ENCODE measurements at regions not wholly inside any gene's neighbourhood (a gene's known extent, or its start where the extent isn't known, plus 50 kb on each side); places are given as distances from the start of the nearest gene placed in this dataset.
"Not testable (repeated sequence)": the region's sequence is repeated elsewhere in the genome, so short reads cannot be mapped to it uniquely, and the experiment has no call there.

DNA sequence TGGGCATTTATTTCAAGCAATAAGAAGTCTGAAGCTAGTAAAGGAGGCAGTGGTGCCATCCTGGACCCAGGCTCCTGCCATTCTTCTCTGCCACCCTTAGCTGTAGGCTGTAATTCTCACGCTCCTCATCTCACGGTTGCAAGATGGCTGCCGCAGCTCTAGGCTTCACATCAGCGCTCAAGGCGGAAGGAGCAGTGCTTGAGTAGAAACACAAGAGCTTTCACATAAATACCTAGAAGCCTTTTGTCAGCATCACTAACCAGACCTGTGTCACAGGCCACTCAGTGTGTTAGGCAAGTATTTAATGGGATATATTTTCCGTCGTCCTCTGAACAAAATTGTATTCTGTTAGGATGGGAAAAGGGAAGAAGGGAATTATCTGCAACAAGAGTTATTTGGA is 118.9 kb upstream of the KLF14 start:
- FAIRE-seq (no peak), DNase-seq (ENCODE audit: insufficient read length) (no peak)
- TF ChIP-seq TAF1 (IDR thresholded peaks at IDR 0.05; ENCODE audit: borderline replicate concordance, low read depth, low read length) (no peak), POLR2AphosphoS5 (IDR thresholded peaks at IDR 0.05; ENCODE audit: low read depth, low read length) (no peak), POLR2A (IDR thresholded peaks at IDR 0.05; ENCODE audit: low read depth, low read length) (no peak)

DNA sequence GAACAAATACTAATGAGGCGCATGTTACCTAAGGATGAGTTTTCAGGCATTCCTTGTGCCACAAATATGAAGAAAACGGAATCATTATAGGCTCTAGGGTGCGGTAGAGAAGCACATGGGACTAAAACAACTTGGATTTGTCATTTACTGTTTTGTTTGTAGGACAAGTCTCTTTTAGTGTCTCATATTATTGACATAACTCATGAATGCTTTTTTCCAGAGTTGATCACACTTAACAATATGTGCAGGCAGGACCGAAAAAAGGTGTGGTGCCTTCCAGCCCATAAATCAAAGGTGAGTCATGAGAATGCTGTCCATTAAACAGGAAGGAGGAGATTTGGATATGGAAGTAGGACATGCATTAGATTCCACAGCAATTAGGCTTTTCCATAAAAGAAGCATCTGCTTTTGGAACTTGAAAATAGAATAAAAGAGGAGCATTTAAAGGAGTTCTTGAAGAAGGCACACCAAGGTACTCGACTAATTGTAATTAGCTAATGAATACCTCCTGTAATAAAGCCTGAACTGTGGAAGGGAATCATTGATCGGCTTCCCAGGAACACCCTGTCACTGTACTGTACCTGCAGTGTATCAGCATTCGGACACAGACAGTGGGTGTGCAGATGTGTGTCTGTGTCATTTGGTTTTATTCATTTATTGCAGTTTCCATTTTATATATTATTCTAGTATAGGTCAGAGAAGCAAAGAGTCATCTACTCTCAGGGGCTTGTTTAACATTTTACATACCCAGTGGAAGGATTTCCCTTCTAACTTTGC is 119.7 kb upstream of the KLF14 start:
- TF ChIP-seq POLR2AphosphoS5 (IDR thresholded peaks at IDR 0.05; ENCODE audit: low read depth, low read length) (no peak), TAF1 (IDR thresholded peaks at IDR 0.05; ENCODE audit: borderline replicate concordance, low read depth, low read length) (no peak), POLR2A (IDR thresholded peaks at IDR 0.05; ENCODE audit: low read depth, low read length) (no peak)
- FAIRE-seq (no peak), DNase-seq (ENCODE audit: insufficient read length) (no peak)

DNA sequence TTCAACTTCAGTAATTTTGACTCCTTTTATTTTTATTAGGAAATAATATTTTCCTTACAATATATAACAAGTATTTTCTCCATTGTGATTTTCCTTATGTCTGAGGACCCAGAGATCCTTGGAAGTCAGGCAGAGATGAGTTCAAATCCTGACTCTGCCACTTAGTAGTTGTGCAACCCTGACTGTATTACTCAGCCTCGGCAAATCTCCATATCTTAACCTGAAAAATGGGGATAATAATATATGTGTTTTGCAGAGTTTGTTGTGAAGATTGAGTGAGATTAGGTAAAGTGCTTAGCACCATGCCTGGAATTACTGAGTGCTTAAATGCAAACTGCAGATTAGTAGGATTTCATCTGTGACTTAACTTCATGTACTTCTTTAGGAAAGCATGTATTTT is 120.5 kb upstream of the KLF14 start:
- FAIRE-seq, result no peak

DNA sequence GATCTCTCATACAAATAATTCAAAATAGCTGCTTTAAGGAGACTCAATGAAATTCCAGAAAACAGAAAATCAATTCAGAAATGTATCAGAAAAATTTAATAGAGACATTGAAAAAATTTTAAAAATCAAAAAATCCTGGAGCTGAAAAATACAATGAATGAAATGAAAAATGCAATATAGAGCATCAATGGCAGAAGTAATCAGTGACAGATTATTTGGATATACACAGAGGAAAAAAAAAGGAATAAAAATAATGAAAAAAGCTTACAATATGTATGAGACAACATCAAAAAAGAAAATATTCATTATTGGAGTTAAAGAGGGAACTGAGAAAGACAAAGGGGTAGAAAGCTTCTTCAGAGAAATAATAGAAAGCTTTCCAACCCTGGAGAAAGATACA is 122.9 kb upstream of the KLF14 start:
- TF ChIP-seq POLR2AphosphoS5 (IDR thresholded peaks at IDR 0.05; ENCODE audit: low read depth, low read length), result no peak
- no peak for TF ChIP-seq TAF1 (IDR thresholded peaks at IDR 0.05; ENCODE audit: borderline replicate concordance, low read depth, low read length)
- no peak for TF ChIP-seq POLR2A (IDR thresholded peaks at IDR 0.05; ENCODE audit: low read depth, low read length)
- FAIRE-seq, result no peak
- no peak for DNase-seq (ENCODE audit: insufficient read length)

More for the DNA sequence above, 120.5 kb upstream of the KLF14 start:
- TF ChIP-seq POLR2AphosphoS5 (IDR thresholded peaks at IDR 0.05; ENCODE audit: low read depth, low read length) (no peak), TAF1 (IDR thresholded peaks at IDR 0.05; ENCODE audit: borderline replicate concordance, low read depth, low read length) (no peak), POLR2A (IDR thresholded peaks at IDR 0.05; ENCODE audit: low read depth, low read length) (no peak)
- DNase-seq (ENCODE audit: insufficient read length), result no peak

DNA sequence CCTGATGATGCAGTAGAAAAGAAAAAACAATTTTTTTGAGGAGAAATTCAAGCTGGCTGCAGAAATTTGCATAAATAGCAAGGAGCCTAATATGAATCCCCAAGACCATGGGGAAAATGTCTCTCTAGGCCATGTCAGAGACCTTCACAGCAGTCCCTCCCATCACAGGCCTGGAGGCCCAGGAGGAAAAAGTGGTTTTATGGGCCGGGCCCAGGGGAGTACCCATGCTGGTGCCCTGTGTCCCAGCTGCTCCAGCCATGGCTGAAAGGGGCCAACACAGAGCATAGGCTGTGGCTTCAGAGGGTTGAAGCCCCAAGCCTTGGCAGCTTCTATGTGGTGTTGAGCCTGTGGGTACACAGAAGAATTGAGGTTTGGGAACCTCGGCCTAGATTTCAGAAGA is 126.8 kb upstream of the KLF14 start:
- DNase-seq (ENCODE audit: insufficient read length); FAIRE-seq: not testable (repeated sequence)

DNA sequence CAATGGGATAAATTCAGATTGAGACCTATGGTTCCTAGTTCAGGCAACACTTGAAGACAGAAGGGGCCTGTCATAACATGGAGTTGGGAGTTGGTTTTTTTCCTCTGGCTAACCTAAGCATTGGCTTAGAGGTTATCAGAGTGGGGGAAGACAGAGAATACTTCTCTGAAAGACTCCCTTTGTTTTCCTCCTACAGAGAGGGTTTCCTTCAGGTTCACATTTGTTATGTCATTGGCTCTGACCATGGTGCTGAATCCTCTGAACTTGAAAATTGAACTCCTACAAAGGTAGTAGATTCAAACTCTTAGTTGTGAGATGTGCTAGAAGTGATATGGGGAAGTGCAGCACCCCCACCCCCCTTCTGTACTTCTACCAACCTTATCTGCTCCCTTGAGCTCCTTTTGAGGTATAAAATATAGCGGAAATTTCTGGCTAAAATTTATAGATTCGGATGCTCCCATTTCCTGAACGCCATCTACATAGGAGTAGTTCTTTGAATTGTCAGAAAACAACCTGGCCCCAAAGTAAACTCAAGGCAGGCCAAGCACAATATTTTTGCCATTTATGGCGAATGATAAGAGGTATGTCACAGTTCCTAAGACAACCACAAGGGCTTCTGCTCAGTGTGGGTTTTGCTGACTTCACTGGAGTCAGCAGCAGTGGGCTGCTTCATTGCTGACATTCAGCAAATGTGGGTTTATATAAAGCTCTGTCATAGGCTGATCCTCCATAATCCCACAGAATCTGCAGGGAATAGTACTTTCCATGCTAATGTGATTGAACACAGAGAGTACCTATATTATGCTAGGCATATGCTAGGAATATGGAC is 131.6 kb upstream of the KLF14 start:
- FAIRE-seq, result no peak
- DNase-seq (ENCODE audit: insufficient read length), result no peak
- TF ChIP-seq POLR2A (IDR thresholded peaks at IDR 0.05; ENCODE audit: low read depth, low read length) (no peak; the same call in 1 of the 2 replicates), TAF1 (IDR thresholded peaks at IDR 0.05; ENCODE audit: borderline replicate concordance, low read depth, low read length) (no peak), POLR2AphosphoS5 (IDR thresholded peaks at IDR 0.05; ENCODE audit: low read depth, low read length) (no peak)

DNA sequence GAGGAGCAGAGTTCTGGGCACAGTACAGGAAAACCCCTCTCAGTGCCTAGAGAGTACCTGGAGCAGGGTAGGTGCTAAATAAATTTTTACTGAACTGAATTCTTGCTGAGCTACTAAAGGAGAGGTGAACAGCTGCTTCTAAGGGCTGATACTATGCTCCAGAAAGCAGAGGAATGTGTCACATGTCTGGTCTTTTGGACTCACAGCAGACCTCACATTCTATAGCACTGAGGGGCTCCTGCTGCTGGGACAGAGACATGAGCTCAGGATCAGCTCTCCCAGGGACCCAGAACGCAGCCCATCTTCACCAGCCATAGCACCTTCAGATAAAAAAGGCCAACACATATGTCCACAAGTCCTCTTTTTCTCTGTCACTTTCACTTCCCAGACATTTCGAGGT is 133.0 kb upstream of the KLF14 start:
- TF ChIP-seq POLR2A (IDR thresholded peaks at IDR 0.05; ENCODE audit: low read depth, low read length) (no peak), POLR2AphosphoS5 (IDR thresholded peaks at IDR 0.05; ENCODE audit: low read depth, low read length) (no peak)
- no peak for FAIRE-seq
- DNase-seq (ENCODE audit: insufficient read length), result no peak

DNA sequence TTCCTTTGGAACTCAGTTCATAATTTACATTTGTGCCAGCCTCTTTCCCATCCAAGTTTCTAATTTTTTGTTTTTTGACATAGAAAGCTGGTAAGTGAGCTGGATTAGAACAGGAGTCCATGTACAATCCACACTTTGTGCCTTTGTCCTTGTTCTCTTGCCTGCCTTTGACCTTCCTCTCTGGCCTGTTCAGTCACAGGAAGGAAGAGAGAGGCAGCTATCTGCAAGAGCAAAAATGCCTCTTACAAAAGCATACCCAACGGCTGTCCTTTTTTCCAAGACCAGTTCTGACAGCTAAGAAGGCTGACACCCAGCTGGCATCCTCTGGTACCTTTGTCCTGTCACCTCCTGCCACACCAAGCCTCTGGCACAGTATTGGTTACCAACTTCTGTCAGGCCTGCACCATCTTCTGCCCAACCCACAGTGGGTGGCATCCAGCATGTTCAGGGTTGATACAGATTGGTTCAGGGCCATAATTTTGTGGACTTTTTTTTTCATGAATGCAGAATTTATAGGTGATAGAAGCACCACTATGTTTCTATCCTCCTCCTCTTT is 133.7 kb upstream of the KLF14 start:
- FAIRE-seq (no peak), DNase-seq (ENCODE audit: insufficient read length) (no peak)
- TF ChIP-seq POLR2A (IDR thresholded peaks at IDR 0.05; ENCODE audit: low read depth, low read length) (no peak), TAF1 (IDR thresholded peaks at IDR 0.05; ENCODE audit: borderline replicate concordance, low read depth, low read length) (no peak), POLR2AphosphoS5 (IDR thresholded peaks at IDR 0.05; ENCODE audit: low read depth, low read length) (no peak)

DNA sequence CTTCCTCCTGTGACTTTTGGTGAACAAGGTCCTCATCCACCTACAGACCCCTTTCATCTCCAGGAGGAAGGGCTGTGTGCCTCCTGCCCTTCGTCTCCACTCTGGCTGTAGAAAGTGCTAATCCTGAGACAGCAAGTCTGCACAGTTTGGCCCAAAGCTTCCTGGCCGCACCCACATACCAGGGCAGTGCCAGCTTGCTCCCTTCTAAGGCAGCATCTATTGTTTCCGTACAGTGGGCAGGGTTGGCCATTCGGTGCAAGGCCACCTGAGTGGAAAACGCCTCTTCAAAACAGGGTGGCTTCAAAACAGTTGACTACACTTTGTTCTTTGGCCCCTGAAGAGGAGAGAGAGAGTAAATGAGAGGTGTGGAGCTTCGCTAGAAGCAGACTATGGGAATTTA is 134.1 kb upstream of the KLF14 start:
- TF ChIP-seq POLR2AphosphoS5 (IDR thresholded peaks at IDR 0.05; ENCODE audit: low read depth, low read length), result no peak
- TF ChIP-seq POLR2A (IDR thresholded peaks at IDR 0.05; ENCODE audit: low read depth, low read length), result no peak
- no peak for TF ChIP-seq TAF1 (IDR thresholded peaks at IDR 0.05; ENCODE audit: borderline replicate concordance, low read depth, low read length)
- DNase-seq (ENCODE audit: insufficient read length) (no peak), FAIRE-seq (no peak)

DNA sequence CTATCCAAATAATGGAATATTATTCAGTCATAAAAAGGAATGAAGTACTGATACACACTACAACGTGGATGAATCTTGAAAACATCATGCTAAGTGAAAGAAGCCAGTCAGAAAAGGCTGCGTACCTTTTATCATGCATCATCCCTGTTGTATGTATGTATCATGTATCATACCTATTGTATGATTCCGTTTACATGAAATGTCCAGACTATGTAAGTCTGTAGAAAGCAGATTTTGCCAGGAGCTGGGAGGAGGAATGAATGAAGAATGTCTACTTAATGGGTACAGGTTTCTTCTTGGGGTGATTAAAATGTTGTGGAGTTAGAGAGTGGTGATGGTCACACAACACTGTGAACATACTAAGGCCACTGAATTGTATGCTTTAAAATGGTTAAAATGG is 135.9 kb upstream of the KLF14 start:
- FAIRE-seq (no peak), DNase-seq (ENCODE audit: insufficient read length) (no peak)
- no peak for TF ChIP-seq POLR2AphosphoS5 (IDR thresholded peaks at IDR 0.05; ENCODE audit: low read depth, low read length)
- no peak for TF ChIP-seq POLR2A (IDR thresholded peaks at IDR 0.05; ENCODE audit: low read depth, low read length)
- no peak for TF ChIP-seq TAF1 (IDR thresholded peaks at IDR 0.05; ENCODE audit: borderline replicate concordance, low read depth, low read length)

DNA sequence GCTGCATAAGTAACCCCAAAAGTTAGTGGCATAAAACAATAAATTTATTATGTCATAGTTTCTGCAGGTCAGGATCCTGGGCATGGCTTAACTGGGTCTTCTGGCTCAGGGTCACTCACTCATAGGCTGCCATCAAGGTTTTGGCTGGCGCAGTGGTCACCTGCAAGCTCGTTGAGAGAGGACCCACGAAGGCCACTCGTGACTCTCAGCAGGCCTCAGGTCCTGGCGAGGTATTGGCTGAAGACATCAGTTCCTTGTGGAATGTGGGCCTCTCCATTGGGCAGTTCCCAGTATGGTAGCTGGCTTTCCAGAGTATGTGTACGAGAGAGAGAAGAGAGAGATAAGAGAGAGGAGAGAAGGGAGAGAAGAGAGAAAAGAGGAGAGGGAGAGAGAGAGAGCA is 138.3 kb upstream of the KLF14 start:
- no peak for TF ChIP-seq TAF1 (IDR thresholded peaks at IDR 0.05; ENCODE audit: borderline replicate concordance, low read depth, low read length)
- TF ChIP-seq POLR2AphosphoS5 (IDR thresholded peaks at IDR 0.05; ENCODE audit: low read depth, low read length), result no peak; the same call in 1 of the 2 replicates
- no peak for TF ChIP-seq POLR2A (IDR thresholded peaks at IDR 0.05; ENCODE audit: low read depth, low read length)
- no peak for DNase-seq (ENCODE audit: insufficient read length)
- FAIRE-seq, result no peak

All from GM12892 (cell line).